BJ (cell line): ENCODE measurements at regions not wholly inside any gene's neighbourhood (a gene's known extent, or its start where the extent isn't known, plus 50 kb on each side); places are given as distances from the start of the nearest gene placed in this dataset.

Experiments used
- CTCF ChIA-PET: fragments of 350-600 bp; formaldehyde crosslinking; extraction: SDS; loops from one replicate; lab custom pipeline; 2021; ENCODE audit warnings: antibody characterized with exemption, inconsistent platforms; lab: Yijun Ruan, JAX
- POLR2A ChIA-PET: fragments of 300-600 bp; sonication (Branson Sonifier 250); formaldehyde crosslinking; extraction: SDS; loops from one replicate; lab custom pipeline; 2021; ENCODE audit warnings: antibody characterized with exemption; lab: Charles Lee
- DNase-seq: peaks from one replicate; pipeline ENCODE4 v3.0.0-alpha.2; 2011; ENCODE audit warnings: low read depth
- H3K27me3 ChIP-seq: 2 replicates; pipeline ENCODE4 v1.6.0; 2011; ENCODE audit warnings: low read length; ENCODE audit not compliant: control insufficient read depth, insufficient read depth
- H3K36me3 ChIP-seq: 2 replicates; pipeline ENCODE4 v1.5.1; 2011; ENCODE audit warnings: low read length; ENCODE audit not compliant: control insufficient read depth, insufficient read depth
- H3K4me3 ChIP-seq: 2 replicates; pipeline ENCODE4 v1.5.1; 2011; ENCODE audit warnings: low read depth, mild to moderate bottlenecking, control low read depth, low read length
- TF ChIP-seq, protein P1 (sequence below): IDR thresholded peaks from 2 replicates; pipeline ENCODE4 v1.5.1; 2011; ENCODE audit warnings: low read depth, mild to moderate bottlenecking, control low read depth, inconsistent platforms, low read length, moderate library complexity; ENCODE audit not compliant: insufficient read depth

DNA sequence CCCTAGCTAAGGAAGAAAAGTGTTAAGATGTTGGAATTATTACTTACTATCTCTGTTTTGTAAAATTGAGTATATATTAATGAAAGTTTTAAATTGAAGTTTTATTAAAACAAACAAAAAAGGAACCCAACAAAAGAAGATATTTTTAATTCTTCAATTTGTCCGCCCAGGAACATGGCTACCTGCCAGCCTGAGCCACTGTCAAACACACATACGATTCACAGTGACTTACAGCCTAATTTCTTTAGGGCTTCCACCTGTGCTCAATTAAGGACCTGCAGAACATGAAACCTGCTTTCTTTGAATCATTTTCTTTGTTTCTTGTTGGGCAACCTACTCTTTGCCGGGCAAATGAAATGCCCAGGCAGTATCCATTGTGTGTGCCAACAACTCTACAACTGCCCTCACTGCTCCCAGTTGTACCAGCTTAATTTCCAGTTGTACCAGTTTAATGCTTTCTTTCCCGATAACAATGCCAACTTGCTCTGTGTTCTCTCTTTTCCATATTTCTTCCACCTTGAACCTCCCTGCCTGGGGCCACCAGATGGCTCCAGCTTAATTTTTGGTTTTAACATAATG lies 181.7 kb downstream of the GBA3 start:
- Histone ChIP-seq H3K36me3 (no peaks in the 10 kb centered on the region), H3K4me3 (no peak overlapping the region), H3K27me3 (no peaks in the 10 kb centered on the region)
- POLR2A ChIA-PET = no interaction called here
- DNase-seq = no peak
- TF ChIP-seq, protein P1, sequence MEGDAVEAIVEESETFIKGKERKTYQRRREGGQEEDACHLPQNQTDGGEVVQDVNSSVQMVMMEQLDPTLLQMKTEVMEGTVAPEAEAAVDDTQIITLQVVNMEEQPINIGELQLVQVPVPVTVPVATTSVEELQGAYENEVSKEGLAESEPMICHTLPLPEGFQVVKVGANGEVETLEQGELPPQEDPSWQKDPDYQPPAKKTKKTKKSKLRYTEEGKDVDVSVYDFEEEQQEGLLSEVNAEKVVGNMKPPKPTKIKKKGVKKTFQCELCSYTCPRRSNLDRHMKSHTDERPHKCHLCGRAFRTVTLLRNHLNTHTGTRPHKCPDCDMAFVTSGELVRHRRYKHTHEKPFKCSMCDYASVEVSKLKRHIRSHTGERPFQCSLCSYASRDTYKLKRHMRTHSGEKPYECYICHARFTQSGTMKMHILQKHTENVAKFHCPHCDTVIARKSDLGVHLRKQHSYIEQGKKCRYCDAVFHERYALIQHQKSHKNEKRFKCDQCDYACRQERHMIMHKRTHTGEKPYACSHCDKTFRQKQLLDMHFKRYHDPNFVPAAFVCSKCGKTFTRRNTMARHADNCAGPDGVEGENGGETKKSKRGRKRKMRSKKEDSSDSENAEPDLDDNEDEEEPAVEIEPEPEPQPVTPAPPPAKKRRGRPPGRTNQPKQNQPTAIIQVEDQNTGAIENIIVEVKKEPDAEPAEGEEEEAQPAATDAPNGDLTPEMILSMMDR = no peak
- CTCF ChIA-PET = no interaction called here

DNA sequence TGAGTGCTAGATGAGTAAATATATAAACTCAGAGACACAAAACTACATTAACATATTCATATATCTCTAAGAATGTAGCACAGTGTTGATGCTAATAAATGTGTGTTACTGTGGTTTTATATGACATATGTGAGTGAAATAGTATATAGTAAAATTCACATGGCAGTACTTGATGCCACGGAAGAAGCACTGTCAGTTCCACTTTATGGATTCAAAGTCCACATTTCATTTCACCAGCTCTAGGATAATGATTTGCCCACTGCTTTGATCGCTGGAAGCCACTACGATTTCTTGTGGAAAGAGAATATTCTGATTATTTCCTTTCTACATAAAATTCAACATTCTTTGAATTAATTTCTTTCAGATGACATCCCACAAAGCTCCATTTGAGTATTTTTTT lies 181.2 kb downstream of the GBA3 start:
- Histone ChIP-seq H3K4me3 (no peak overlapping the region), H3K27me3 (no peaks in the 10 kb centered on the region), H3K36me3 (no peaks in the 10 kb centered on the region)
- DNase-seq = no peak
- TF ChIP-seq, protein P1 = no peak
- ChIA-PET CTCF (no interaction called here), POLR2A (no interaction called here)

DNA sequence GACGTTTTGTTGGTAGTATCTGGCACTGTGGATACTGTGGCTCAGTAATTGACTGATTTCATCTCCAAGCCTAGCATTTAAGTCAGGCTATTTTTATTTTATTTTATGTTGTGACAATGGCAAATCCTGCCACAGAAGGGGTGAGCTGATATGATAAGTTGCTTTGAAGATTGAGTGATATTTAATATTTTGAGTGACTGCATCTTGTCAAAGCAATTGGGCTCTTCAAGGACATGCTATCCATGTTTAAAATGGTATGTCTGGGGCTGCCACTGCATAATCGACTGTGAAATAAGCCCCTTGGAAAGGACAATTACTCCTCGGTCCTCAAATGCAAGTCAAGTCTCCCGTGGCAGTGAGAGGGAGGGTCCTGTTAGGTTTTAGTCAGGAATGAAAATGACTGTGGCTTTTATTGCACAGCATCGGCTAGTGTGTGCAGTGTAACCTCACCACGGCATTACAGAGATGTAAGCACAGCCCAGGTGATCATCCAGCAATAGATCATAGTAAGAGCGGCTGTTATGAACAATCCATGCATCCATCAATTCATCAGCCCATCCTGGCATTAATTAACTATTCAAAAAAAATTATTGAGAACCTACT lies 178.2 kb downstream of the GBA3 start:
- DNase-seq = no peak
- ChIA-PET POLR2A (no interaction called here), CTCF (no interaction called here)
- H3K36me3 ChIP-seq = no peaks in the 10 kb centered on the region
- no peaks in the 10 kb centered on the region for H3K27me3 ChIP-seq
- TF ChIP-seq, protein P1 = no peak
- no peak overlapping the region for H3K4me3 ChIP-seq

DNA sequence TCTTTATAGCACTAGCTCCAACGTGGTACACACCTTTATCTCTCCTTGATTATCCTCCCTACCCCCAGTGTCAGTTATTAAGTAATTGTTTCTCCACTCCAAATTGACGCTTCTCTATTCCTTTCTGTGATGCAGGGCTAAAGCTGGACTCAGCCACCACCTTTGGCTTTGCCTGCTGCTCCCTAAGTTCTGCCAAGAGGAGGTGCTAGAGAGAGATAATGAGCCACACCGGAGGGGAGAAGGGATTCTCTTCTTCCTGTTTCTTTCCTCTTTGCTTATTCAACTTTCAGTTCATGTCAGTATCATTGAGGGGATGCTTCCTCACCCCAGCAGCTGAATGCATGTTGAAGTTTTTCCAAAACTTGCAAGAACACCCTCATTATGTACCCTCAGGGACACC lies 176.5 kb downstream of the GBA3 start:
- TF ChIP-seq, protein P1 = no peak
- no peak for DNase-seq
- POLR2A ChIA-PET = no interaction called here
- CTCF ChIA-PET = interaction anchor here (1.6 kb wide), 1 partner anchor 28 kb away, joined by 3 read pairs; no protein-coding TSS in a partner anchor
- Histone ChIP-seq H3K27me3 (no peaks in the 10 kb centered on the region), H3K4me3 (no peak overlapping the region), H3K36me3 (no peaks in the 10 kb centered on the region)
